Adrenal gland (tissue), 9 donors: ENCODE measurements at regions not wholly inside any gene's neighbourhood (a gene's known extent, or its start where the extent isn't known, plus 50 kb on each side); places are given as distances from the start of the nearest gene placed in this dataset.
"Not testable (repeated sequence)": the region's sequence is repeated elsewhere in the genome, so short reads cannot be mapped to it uniquely, and the experiment has no call there.

Experiments used
- DNase-seq, 7 donors: peaks; one replicate each; pipeline ENCODE4 v3.0.0-alpha.2; 2019 to 2020
- H3K27ac ChIP-seq, 5 donors: fragments of 200-600 bp; sonication (generic) in 4 of 5; 1 replicate in 3 of 5; 2 replicates in 2 of 5; pipeline versions ENCODE4 v1.5.1 to v1.8.0; 2016 to 2020; ENCODE audit warnings: mild to moderate bottlenecking in 1 of 5
- H3K27me3 ChIP-seq: fragments of 200-600 bp; 2 replicates; pipeline ENCODE4 v1.8.0; 2021
- H3K36me3 ChIP-seq, 2 donors: fragments of 200-600 bp; replicated peaks in 1 of 2; 1 replicate in 1 of 2; 2 replicates in 1 of 2; pipeline versions ENCODE4 v1.5.1 to v1.8.0; 2018 to 2022
- H3K4me1 ChIP-seq, 2 donors: fragments of 200-600 bp; replicated peaks in 1 of 2; 1 replicate in 1 of 2; 2 replicates in 1 of 2; pipeline versions ENCODE4 v1.5.1 to v1.8.0; 2018 to 2021
- H3K4me3 ChIP-seq, 4 donors: fragments of 200-600 bp; sonication (generic) in 3 of 4; one replicate each; pipeline ENCODE4 v1.5.1; 2016 to 2018
- H3K9me3 ChIP-seq, 3 donors: fragments of 200-600 bp; sonication (generic) in 1 of 3; replicated peaks in 1 of 3; 1 replicate in 2 of 3; 2 replicates in 1 of 3; pipeline versions ENCODE4 v1.5.1 to v1.8.0; 2016 to 2021
- CTCF ChIP-seq, 6 experiments: fragments of 450-650 bp in 4 of 6; fragments of 200-600 bp in 2 of 6; sonication (generic) in 1 of 6; IDR thresholded peaks; 1 replicate in 5 of 6; 2 replicates in 1 of 6; pipeline versions ENCODE4 v1.5.1 to v1.8.0; 2016 to 2021; ENCODE audit warnings: antibody characterized with exemption in 6 of 6, mild to moderate bottlenecking in 2 of 6, moderate library complexity in 1 of 6
- POLR2A ChIP-seq, 2 donors: fragments of 450-650 bp; IDR thresholded peaks; one replicate each; pipeline ENCODE4 v1.6.1; 2017; ENCODE audit warnings: antibody characterized with exemption in 2 of 2, mild to moderate bottlenecking in 2 of 2, moderate library complexity in 1 of 2
- WGBS, 4 donors: extraction: QIAGEN DNeasy Blood & Tissue Kit in 2 of 4; methylation state at CpG; one replicate each; pipeline versions ENCODE4 v1.1.5 to v1.1.7; 2013 to 2017; 5-methylcytosine and 5-hydroxymethylcytosine counted together
- intact Hi-C, 2 donors: fragments of 100-400 bp; cut with DNase I; formaldehyde crosslinking; loops; one replicate each; pipeline versions ENCODE4 v1.14.1 to v1.15.0; 2022 to 2023
- donor health status: healthy with polysubstance abuse.
- donor health status: Bipolar disorder and iron deficiency.
- donor health status: DM: yes; HTN: yes; CAD: no.
- donor health status: DM: no; HTN: no; CAD: no.
- donor health status: DM: no; HTN: no; CAD: no.

GRCh38 chr12:48409938-48410337 is 59.2 kb upstream of the ZNF641 start:
- intact Hi-C loops, H3K9me3 ChIP-seq, DNase-seq, H3K36me3 ChIP-seq, H3K4me3 ChIP-seq, H3K27ac ChIP-seq, H3K27me3 ChIP-seq: not testable (repeated sequence)
- peaks cover 7 to 18% of the 10 kb centered on the region in 2 donors for H3K4me1 ChIP-seq
- WGBS, 4 donors = 75 to 90% (median 84%) methylated on average over 1 to 3 of the region's 3 CpGs

- no peaks in the 10 kb centered on the region for H3K27me3 ChIP-seq
- H3K9me3 ChIP-seq = no peaks in the 10 kb centered on the region
- peak overlapping the region in 4 of 5 donors; percentile 34 to 75 (median 52) for H3K27ac ChIP-seq
- no peak for DNase-seq
- no peaks in the 10 kb centered on the region for H3K36me3 ChIP-seq
- WGBS, 4 donors = 57 to 67% (median 62%) methylated on average over 3 of the region's 3 CpGs
- H3K4me3 ChIP-seq = no peak overlapping the region
- TF ChIP-seq CTCF (IDR thresholded peaks at IDR 0.05) (no peak), POLR2A (IDR thresholded peaks at IDR 0.05) (no peak)
- intact Hi-C loops = no loop called here
- peaks cover 7 to 18% of the 10 kb centered on the region in 2 donors for H3K4me1 ChIP-seq
These were observed 59.0 kb upstream of the ANP32D start for GRCh38 chr12:48413388-48413787.

GRCh38 chr12:48414021-48414420 is 58.3 kb upstream of the ANP32D start:
- Histone ChIP-seq H3K4me1 (peaks cover 7 to 21% of the 10 kb centered on the region in 2 donors), H3K4me3 (peak overlapping the region in 1 of 4 donors; percentile 4), H3K9me3 (no peaks in the 10 kb centered on the region), H3K36me3 (no peaks in the 10 kb centered on the region), H3K27me3 (no peaks in the 10 kb centered on the region), H3K27ac (peak overlapping the region in 4 of 5 donors; percentile 34 to 75 (median 56))
- 20 to 25% (median 23%) methylated on average over 4 of the region's 4 CpGs for WGBS, 4 donors
- TF ChIP-seq POLR2A (IDR thresholded peaks at IDR 0.05) (no peak), CTCF (IDR thresholded peaks at IDR 0.05) (no peak)
- DNase-seq = peak; percentile 48 to 84 (median 60)
- intact Hi-C loops = no loop called here

GRCh38 chr12:48419116-48419935 is 53.0 kb upstream of the ANP32D start:
- H3K27me3 ChIP-seq = no peaks in the 10 kb centered on the region
- no peaks in the 10 kb centered on the region for H3K36me3 ChIP-seq
- no peaks in the 10 kb centered on the region for H3K9me3 ChIP-seq
- peak overlapping the region in 1 of 5 donors; percentile 6 for H3K27ac ChIP-seq
- WGBS, 4 donors = 48 to 65% (median 60%) methylated on average over 6 of the region's 6 CpGs
- intact Hi-C loops = no loop called here
- TF ChIP-seq POLR2A (IDR thresholded peaks at IDR 0.05) (no peak), CTCF (IDR thresholded peaks at IDR 0.05) (no peak)
- no peak overlapping the region for H3K4me3 ChIP-seq
- peaks cover 9 to 45% of the 10 kb centered on the region in 2 donors for H3K4me1 ChIP-seq
- DNase-seq = no peak
